ENCODE measurements at regions not wholly inside any gene's neighbourhood (a gene's known extent, or its start where the extent isn't known, plus 50 kb on each side); places are given as distances from the start of the nearest gene placed in this dataset.

DNA sequence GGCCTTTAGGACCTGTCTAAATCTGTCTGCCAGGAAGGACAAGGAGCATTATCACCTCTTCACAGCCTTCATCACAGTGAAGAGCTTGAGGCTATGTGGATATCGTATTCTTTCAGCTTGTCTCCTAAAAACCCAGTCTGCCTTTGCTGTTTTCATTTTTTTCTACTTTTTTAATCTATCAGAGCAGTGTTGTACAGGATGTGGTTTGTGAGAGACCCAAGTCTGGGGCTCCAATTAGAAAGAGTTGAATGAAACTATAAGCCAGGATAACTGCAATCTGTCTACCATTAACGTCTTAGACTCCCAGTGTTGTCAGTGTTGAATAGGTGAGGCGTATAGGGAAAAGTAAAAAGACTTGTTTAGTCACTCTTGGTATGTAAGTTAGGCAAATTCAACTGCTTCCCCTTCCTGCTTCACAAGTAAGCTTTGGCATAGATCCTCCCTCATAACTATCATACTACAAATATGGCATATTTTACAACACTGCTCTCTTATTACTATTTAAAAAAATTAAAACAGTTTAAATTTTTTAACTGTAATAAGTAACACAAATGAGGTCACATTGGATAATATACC lies 1225.8 kb upstream of the PRMT6 start:
- no peaks in the 10 kb centered on the region for H3K27me3 ChIP-seq (ENCODE audit: insufficient read depth, low read depth, severe bottlenecking)
- no peaks in the 10 kb centered on the region for H3K36me3 ChIP-seq
- TF ChIP-seq, protein P1, sequence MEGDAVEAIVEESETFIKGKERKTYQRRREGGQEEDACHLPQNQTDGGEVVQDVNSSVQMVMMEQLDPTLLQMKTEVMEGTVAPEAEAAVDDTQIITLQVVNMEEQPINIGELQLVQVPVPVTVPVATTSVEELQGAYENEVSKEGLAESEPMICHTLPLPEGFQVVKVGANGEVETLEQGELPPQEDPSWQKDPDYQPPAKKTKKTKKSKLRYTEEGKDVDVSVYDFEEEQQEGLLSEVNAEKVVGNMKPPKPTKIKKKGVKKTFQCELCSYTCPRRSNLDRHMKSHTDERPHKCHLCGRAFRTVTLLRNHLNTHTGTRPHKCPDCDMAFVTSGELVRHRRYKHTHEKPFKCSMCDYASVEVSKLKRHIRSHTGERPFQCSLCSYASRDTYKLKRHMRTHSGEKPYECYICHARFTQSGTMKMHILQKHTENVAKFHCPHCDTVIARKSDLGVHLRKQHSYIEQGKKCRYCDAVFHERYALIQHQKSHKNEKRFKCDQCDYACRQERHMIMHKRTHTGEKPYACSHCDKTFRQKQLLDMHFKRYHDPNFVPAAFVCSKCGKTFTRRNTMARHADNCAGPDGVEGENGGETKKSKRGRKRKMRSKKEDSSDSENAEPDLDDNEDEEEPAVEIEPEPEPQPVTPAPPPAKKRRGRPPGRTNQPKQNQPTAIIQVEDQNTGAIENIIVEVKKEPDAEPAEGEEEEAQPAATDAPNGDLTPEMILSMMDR (IDR thresholded peaks at IDR 0.05; ENCODE audit: low read depth, low read length): no peak
- no peak overlapping the region for H3K27ac ChIP-seq
- no peak overlapping the region for H3K4me3 ChIP-seq (ENCODE audit: low read depth, low read length)
- no peak for DNase-seq
- no peaks in the 10 kb centered on the region for H3K9me3 ChIP-seq (ENCODE audit: severe bottlenecking)

DNA sequence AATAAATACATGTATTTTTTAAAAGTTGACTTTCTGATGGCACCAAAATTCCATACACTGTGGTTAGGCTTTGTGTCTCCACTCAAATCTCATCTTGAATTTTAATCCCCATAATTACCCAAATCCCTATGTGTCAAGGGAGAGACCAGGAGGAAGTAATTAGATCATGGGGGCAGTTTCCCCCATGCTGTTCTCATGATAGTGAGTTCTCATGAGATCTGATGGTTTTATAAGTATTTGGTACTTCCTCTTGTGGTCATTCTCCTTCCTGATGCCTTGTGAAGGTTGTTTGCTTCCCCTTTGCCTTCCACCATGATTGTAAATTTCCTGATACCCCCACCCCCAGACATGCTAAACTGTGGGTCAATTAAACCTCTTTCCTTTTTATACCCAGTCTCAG lies 1218.4 kb upstream of the PRMT6 start:
- TF ChIP-seq, protein P1 (IDR thresholded peaks at IDR 0.05; ENCODE audit: low read depth, low read length): no peak
- no peak for DNase-seq
- H3K27me3 ChIP-seq (ENCODE audit: insufficient read depth, low read depth, severe bottlenecking): no peaks in the 10 kb centered on the region

DNA sequence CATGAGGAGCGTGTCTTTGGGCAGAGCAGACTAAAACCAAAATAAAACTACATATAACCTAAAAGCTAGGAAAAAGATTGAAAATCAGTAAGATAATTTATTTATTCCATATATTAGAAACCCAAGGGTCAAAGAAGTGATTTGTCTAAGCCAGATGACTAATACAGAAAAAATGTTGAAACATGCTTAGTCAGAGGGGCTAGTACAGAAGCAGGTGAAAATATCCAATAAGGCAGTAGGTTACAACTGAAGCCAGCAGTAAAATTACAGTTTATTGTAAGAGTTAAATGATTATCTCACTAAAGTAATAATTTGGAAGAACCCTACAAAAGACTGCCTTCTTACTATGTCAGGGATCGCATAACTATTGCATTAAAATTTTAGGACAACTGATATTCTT lies 1190.9 kb upstream of the PRMT6 start:
- Histone ChIP-seq H3K9me3 (ENCODE audit: severe bottlenecking) (no peaks in the 10 kb centered on the region), H3K27me3 (ENCODE audit: insufficient read depth, low read depth, severe bottlenecking) (no peaks in the 10 kb centered on the region), H3K27ac (no peak overlapping the region), H3K36me3 (no peaks in the 10 kb centered on the region), H3K4me3 (ENCODE audit: low read depth, low read length) (no peak overlapping the region)
- TF ChIP-seq, protein P1 (IDR thresholded peaks at IDR 0.05; ENCODE audit: low read depth, low read length): no peak
- no peak for DNase-seq

More for the DNA sequence above, 1218.4 kb upstream of the PRMT6 start:
- Histone ChIP-seq H3K36me3 (no peaks in the 10 kb centered on the region), H3K27ac (no peak overlapping the region), H3K9me3 (ENCODE audit: severe bottlenecking) (no peaks in the 10 kb centered on the region), H3K4me3 (ENCODE audit: low read depth, low read length) (no peak overlapping the region)

DNA sequence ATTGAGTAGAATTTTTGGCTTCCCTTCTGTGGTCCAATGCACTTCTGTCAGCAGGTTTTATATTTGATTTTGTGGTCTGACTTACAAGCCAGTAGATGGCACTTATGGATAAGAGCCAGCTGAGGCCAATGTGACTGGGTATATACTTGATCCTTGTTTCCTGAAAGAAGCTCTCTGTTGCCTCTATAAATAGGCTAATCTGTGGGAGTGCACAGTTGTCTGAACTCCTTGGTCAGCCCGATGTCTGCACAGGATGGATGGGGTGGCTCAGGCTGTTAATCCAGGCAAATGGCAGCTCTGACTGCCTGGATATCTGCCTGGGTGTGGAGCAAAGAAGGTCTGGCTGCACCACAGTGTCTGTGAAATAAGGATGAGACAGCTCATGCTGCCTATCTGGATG lies 1183.7 kb upstream of the PRMT6 start:
- TF ChIP-seq, protein P1 (IDR thresholded peaks at IDR 0.05; ENCODE audit: low read depth, low read length): peak; percentile 24; the same call in 1 of the 2 replicates
- DNase-seq: peak; percentile 62

DNA sequence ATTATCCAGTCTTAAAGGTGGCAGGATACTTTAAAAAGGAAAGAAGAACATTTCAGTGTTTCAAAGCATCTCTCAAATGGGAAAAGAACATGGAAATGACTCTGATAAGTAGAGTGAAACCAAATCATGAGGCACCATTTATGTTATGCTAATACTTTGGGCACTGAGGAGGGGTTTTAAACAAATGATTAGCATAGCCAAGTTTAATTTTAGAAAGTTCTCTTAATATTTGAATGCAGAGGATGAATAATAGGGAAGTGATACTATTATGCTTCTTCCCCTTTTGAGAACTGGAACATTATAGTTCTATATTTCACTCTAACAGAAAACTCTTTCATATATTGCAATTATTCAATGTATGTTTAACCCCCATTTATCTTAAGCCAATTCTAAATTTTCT lies 1181.9 kb upstream of the PRMT6 start:
- DNase-seq: no peak

More for the DNA sequence above, 1183.7 kb upstream of the PRMT6 start:
- peaks cover 6% of the 10 kb centered on the region for H3K9me3 ChIP-seq (ENCODE audit: severe bottlenecking)
- no peak overlapping the region for H3K4me3 ChIP-seq (ENCODE audit: low read depth, low read length)
- H3K27ac ChIP-seq: no peak overlapping the region
- H3K27me3 ChIP-seq (ENCODE audit: insufficient read depth, low read depth, severe bottlenecking): no peaks in the 10 kb centered on the region
- no peaks in the 10 kb centered on the region for H3K36me3 ChIP-seq

More for the DNA sequence above, 1181.9 kb upstream of the PRMT6 start:
- H3K36me3 ChIP-seq: no peaks in the 10 kb centered on the region
- no peak overlapping the region for H3K4me3 ChIP-seq (ENCODE audit: low read depth, low read length)
- H3K27ac ChIP-seq: no peak overlapping the region
- H3K27me3 ChIP-seq (ENCODE audit: insufficient read depth, low read depth, severe bottlenecking): no peaks in the 10 kb centered on the region
- H3K9me3 ChIP-seq (ENCODE audit: severe bottlenecking): peaks cover 6% of the 10 kb centered on the region
- TF ChIP-seq, protein P1 (IDR thresholded peaks at IDR 0.05; ENCODE audit: low read depth, low read length): no peak

Data from WERI-Rb-1 (cell line).